B cell (primary cell): ENCODE measurements at regions not wholly inside any gene's neighbourhood (a gene's known extent, or its start where the extent isn't known, plus 50 kb on each side); places are given as distances from the start of the nearest gene placed in this dataset.

Source experiments
- ATAC-seq: fragments of 200-7000 bp; cut with Tn5 transposase; one replicate; pipeline ENCODE4 v1.10.0; 2021; ENCODE audit warnings: low read depth, mild to moderate bottlenecking, moderate number of reproducible peaks, moderate library complexity
- CTCF ChIA-PET: fragments of 350-600 bp; sonication (Branson Sonifier 250); formaldehyde crosslinking; loops from one replicate; lab custom pipeline; 2021; ENCODE audit warnings: antibody characterized with exemption, inconsistent platforms; lab: Charles Lee
- POLR2A ChIA-PET: fragments of 350-600 bp; sonication (Branson Sonifier 250); formaldehyde crosslinking; loops from one replicate; lab custom pipeline; 2021; ENCODE audit warnings: antibody characterized with exemption; lab: Charles Lee
- DNase-seq: peaks from one replicate; pipeline ENCODE4 v3.0.0; 2013
- H2AFZ ChIP-seq: 2 replicates; pipeline ENCODE4 v1.6.1; 2012; ENCODE audit warnings: mild to moderate bottlenecking, low read depth, low read length; ENCODE audit not compliant: insufficient read depth, poor library complexity, severe bottlenecking
- H3K27ac ChIP-seq, 2 donors: 1 replicate in 1 of 2; 2 replicates in 1 of 2; pipeline ENCODE4 v1.5.1; 2012 to 2013; ENCODE audit warnings: low read length in 2 of 2, mild to moderate bottlenecking in 2 of 2, moderate library complexity in 1 of 2
- H3K27me3 ChIP-seq, 4 experiments: fragments of 200-600 bp in 1 of 4; sonication (generic) in 1 of 4; replicated peaks in 1 of 4; 1 replicate in 2 of 4; 2 replicates in 2 of 4; pipeline versions ENCODE4 v1.6.1 to v1.7.0; 2013 to 2016; ENCODE audit warnings: low read length in 3 of 4, mild to moderate bottlenecking in 2 of 4, mixed read lengths in 1 of 4, moderate library complexity in 1 of 4; ENCODE audit not compliant: insufficient read depth in 4 of 4, control insufficient read depth in 3 of 4; ENCODE audit errors: control extremely low read depth in 1 of 4
- H3K36me3 ChIP-seq, 2 experiments: replicated peaks in 1 of 2; 1 replicate in 1 of 2; 2 replicates in 1 of 2; pipeline versions ENCODE4 v1.6.1 to v1.7.1; 2013; ENCODE audit warnings: low read length in 1 of 2; ENCODE audit not compliant: insufficient read depth in 2 of 2, control insufficient read depth in 1 of 2; ENCODE audit errors: control extremely low read depth in 1 of 2, extremely low read depth in 1 of 2
- H3K4me1 ChIP-seq, 2 donors: fragments of 200-600 bp in 1 of 2; sonication (generic) in 1 of 2; 1 replicate in 1 of 2; 2 replicates in 1 of 2; pipeline versions ENCODE4 v1.5.1 to v1.6.1; 2013 to 2017; ENCODE audit warnings: low read length in 2 of 2; ENCODE audit not compliant: control insufficient read depth in 2 of 2, insufficient read depth in 2 of 2
- H3K4me2 ChIP-seq: replicated peaks from 2 replicates; pipeline ENCODE3; 2012; ENCODE audit warnings: mild to moderate bottlenecking, low read depth, low read length; ENCODE audit not compliant: poor library complexity, severe bottlenecking
- H3K4me3 ChIP-seq, 5 experiments: fragments of 200-600 bp in 1 of 5; sonication (generic) in 1 of 5; 1 replicate in 3 of 5; 2 replicates in 2 of 5; pipeline versions ENCODE4 v1.5.1 to v1.7.0; 2011 to 2016; ENCODE audit warnings: low read length in 4 of 5, mild to moderate bottlenecking in 4 of 5, low read depth in 2 of 5, control low read depth in 1 of 5, moderate library complexity in 1 of 5; ENCODE audit not compliant: insufficient read depth in 1 of 5; ENCODE audit errors: control extremely low read depth in 1 of 5, extremely low read depth in 1 of 5
- H3K79me2 ChIP-seq: fragments of 200-600 bp; sonication (generic); one replicate; pipeline ENCODE4 v1.6.0; 2016; ENCODE audit warnings: low read length; ENCODE audit not compliant: control insufficient read depth, insufficient read depth
- H3K9ac ChIP-seq: fragments of 200-600 bp; sonication (generic); 2 replicates; pipeline ENCODE4 v1.6.1; 2017; ENCODE audit warnings: mild to moderate bottlenecking, low read length, moderate library complexity
- H3K9me3 ChIP-seq, 3 donors: one replicate each; pipeline versions ENCODE4 v1.6.1 to v1.7.1; 2013; ENCODE audit warnings: low read length in 2 of 3; ENCODE audit not compliant: control insufficient read depth in 2 of 3, insufficient read depth in 1 of 3; ENCODE audit errors: control extremely low read depth in 1 of 3
- H4K20me1 ChIP-seq: 2 replicates; pipeline ENCODE4 v1.6.0; 2012; ENCODE audit warnings: mild to moderate bottlenecking, low read length; ENCODE audit not compliant: insufficient read depth, control insufficient read depth, poor library complexity, severe bottlenecking
- H3K27ac Mint-ChIP-seq: one replicate; pipeline ENCODE4 v1.8.0; 2021; ENCODE audit warnings: mixed read lengths
- H3K27me3 Mint-ChIP-seq: one replicate; pipeline ENCODE4 v1.8.0; 2021; ENCODE audit warnings: mixed read lengths
- H3K4me1 Mint-ChIP-seq: one replicate; pipeline ENCODE4 v1.8.0; 2021; ENCODE audit warnings: mixed read lengths
- H3K4me3 Mint-ChIP-seq: one replicate; pipeline ENCODE4 v1.8.0; 2021; ENCODE audit warnings: mixed read lengths
- H3K9me3 Mint-ChIP-seq: one replicate; pipeline ENCODE4 v1.8.0; 2022; ENCODE audit warnings: mixed read lengths; ENCODE audit not compliant: insufficient read depth
- EZH2 ChIP-seq: IDR thresholded peaks from 2 replicates; pipeline ENCODE4 v1.6.1; 2012; ENCODE audit warnings: borderline replicate concordance, low read depth, mild to moderate bottlenecking, moderate library complexity, low read length; ENCODE audit not compliant: insufficient read depth, poor library complexity, severe bottlenecking
- WGBS: methylation state at CpG from one replicate; pipeline ENCODE4 v1.1.5; 2013; ENCODE audit warnings: missing lambda C conversion rate; ENCODE audit not compliant: insufficient coverage; 5-methylcytosine and 5-hydroxymethylcytosine counted together
- intact Hi-C: fragments of 100-400 bp; cut with micrococcal nuclease; formaldehyde crosslinking; loops from one replicate; pipeline ENCODE4 v1.10.0; 2022
- TF ChIP-seq, protein P1 (sequence below): fragments of 200-600 bp; IDR thresholded peaks from one replicate; pipeline ENCODE4 v1.8.0; 2022; ENCODE audit warnings: antibody characterized with exemption, mild to moderate bottlenecking

- CTCF ChIA-PET: no interaction called here
Measured at GRCh38 chr16:51431517-51432241, 280.6 kb upstream of the SALL1 start.

GRCh38 chr16:51430716-51431369, 279.8 kb upstream of the SALL1 start:
- no peak overlapping the region for H3K9ac ChIP-seq
- no peak for DNase-seq
- intact Hi-C loops: no loop called here
- H3K27ac ChIP-seq: no peak overlapping the region
- H3K4me3 ChIP-seq: no peak overlapping the region
- POLR2A ChIA-PET: no interaction called here
- no peak overlapping the region for H2AFZ ChIP-seq
- TF ChIP-seq, protein P1, sequence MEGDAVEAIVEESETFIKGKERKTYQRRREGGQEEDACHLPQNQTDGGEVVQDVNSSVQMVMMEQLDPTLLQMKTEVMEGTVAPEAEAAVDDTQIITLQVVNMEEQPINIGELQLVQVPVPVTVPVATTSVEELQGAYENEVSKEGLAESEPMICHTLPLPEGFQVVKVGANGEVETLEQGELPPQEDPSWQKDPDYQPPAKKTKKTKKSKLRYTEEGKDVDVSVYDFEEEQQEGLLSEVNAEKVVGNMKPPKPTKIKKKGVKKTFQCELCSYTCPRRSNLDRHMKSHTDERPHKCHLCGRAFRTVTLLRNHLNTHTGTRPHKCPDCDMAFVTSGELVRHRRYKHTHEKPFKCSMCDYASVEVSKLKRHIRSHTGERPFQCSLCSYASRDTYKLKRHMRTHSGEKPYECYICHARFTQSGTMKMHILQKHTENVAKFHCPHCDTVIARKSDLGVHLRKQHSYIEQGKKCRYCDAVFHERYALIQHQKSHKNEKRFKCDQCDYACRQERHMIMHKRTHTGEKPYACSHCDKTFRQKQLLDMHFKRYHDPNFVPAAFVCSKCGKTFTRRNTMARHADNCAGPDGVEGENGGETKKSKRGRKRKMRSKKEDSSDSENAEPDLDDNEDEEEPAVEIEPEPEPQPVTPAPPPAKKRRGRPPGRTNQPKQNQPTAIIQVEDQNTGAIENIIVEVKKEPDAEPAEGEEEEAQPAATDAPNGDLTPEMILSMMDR: no peak
- TF ChIP-seq EZH2: no peak
- Mint-ChIP-seq H3K4me1 (no peaks in the 10 kb centered on the region), H3K27ac (no peak overlapping the region), H3K9me3 (peaks cover 2% of the 10 kb centered on the region), H3K27me3 (no peaks in the 10 kb centered on the region), H3K4me3 (no peak overlapping the region)
- H3K36me3 ChIP-seq: no peaks in the 10 kb centered on the region
- WGBS: 71% methylated on average over 1 of the region's 3 CpGs
- no peaks in the 10 kb centered on the region for H3K27me3 ChIP-seq
- no peaks in the 10 kb centered on the region for H3K4me1 ChIP-seq
- no peak overlapping the region for H3K4me2 ChIP-seq
- no peaks in the 10 kb centered on the region for H3K79me2 ChIP-seq
- H3K9me3 ChIP-seq: peaks cover 0 to 3% (median 0%) of the 10 kb centered on the region in 3 donors
- no peak for ATAC-seq
- H4K20me1 ChIP-seq: no peaks in the 10 kb centered on the region
- CTCF ChIA-PET: no interaction called here

More at GRCh38 chr16:51431517-51432241, 280.6 kb upstream of the SALL1 start:
- ATAC-seq: no peak
- no peak overlapping the region for H3K4me3 Mint-ChIP-seq
- Histone ChIP-seq H3K9me3 (peaks cover 0 to 3% (median 0%) of the 10 kb centered on the region in 3 donors), H3K4me3 (no peak overlapping the region), H3K4me2 (no peak overlapping the region), H3K79me2 (no peaks in the 10 kb centered on the region), H3K9ac (no peak overlapping the region), H3K27me3 (no peaks in the 10 kb centered on the region), H3K36me3 (no peaks in the 10 kb centered on the region), H3K27ac (no peak overlapping the region), H4K20me1 (no peaks in the 10 kb centered on the region), H2AFZ (no peak overlapping the region), H3K4me1 (no peaks in the 10 kb centered on the region)
- H3K27ac Mint-ChIP-seq: no peak overlapping the region
- intact Hi-C loops: no loop called here
- no peaks in the 10 kb centered on the region for H3K27me3 Mint-ChIP-seq
- no CpG with 5 or more reads among the region's 9 CpGs for WGBS
- H3K9me3 Mint-ChIP-seq: peaks cover 2% of the 10 kb centered on the region
- DNase-seq: no peak
- TF ChIP-seq, protein P1: no peak
- no peak for TF ChIP-seq EZH2
- H3K4me1 Mint-ChIP-seq: no peaks in the 10 kb centered on the region
- POLR2A ChIA-PET: no interaction called here
